Erythroblast (primary cell): ENCODE measurements at regions not wholly inside any gene's neighbourhood (a gene's known extent, or its start where the extent isn't known, plus 50 kb on each side); places are given as distances from the start of the nearest gene placed in this dataset.

Source experiments
- GATA1 ChIP-seq: IDR thresholded peaks from 2 replicates; pipeline ENCODE4 v1.6.1; 2011; ENCODE audit warnings: low read depth, mild to moderate bottlenecking, control low read depth, low read length, moderate library complexity
- POLR2A ChIP-seq: IDR thresholded peaks from 2 replicates; pipeline ENCODE4 v1.6.1; 2011; ENCODE audit warnings: mild to moderate bottlenecking, low read length

DNA sequence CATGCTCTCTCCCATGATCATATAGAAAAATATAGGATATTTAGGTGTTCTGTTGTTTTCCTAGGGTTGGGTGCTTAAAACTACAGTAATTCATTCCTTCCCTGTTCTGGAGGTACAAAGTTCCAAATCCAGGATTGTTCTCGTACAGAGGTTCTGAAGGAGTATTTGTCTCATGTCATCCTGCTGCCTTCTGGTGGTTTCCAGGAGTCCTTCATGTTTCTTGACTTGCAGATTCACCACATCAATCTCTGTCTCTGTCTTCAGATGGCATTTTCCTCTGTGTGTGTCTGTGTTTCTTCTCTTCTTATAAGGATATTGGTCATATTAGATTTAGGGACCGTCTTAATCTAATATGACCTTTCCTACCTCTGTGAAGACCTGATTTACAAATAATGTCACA, 397.9 kb downstream of the NYAP2 start:
- TF ChIP-seq POLR2A (no peak), GATA1 (no peak)
